GM23248 (cell line): ENCODE measurements at regions not wholly inside any gene's neighbourhood (a gene's known extent, or its start where the extent isn't known, plus 50 kb on each side); places are given as distances from the start of the nearest gene placed in this dataset.

Experiments used
- EZH2 ChIP-seq: fragments of 200-600 bp; sonication (generic); IDR thresholded peaks from 2 replicates; pipeline ENCODE4 v1.6.1; 2018; ENCODE audit warnings: antibody characterized with exemption, mild to moderate bottlenecking; ENCODE audit not compliant: insufficient read depth, poor library complexity, severe bottlenecking
- EZH2phosphoT487 ChIP-seq: fragments of 200-600 bp; sonication (generic); IDR thresholded peaks from 2 replicates; pipeline ENCODE4 v1.6.1; 2018; ENCODE audit warnings: antibody characterized with exemption, moderate library complexity, mild to moderate bottlenecking, low read depth; ENCODE audit not compliant: insufficient read depth

DNA sequence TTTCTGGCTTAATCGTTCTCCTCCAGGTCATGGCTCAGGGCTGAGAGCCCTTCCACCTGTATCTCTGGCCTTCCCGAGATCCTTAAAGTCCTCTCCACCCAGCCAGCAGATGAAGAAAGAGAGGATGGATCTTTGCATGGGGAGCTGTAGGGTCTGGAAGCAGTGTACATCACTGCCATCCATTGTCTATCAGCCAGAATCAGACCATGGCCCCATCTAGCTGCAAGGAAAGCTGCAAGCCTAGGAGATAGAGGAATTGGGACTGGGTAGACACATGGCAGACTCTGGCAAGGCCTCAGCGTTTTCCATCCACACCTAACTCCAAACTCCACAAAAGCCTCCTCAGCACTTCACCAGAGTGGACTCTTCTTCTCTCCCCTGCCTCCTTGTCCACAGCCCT is 113.8 kb upstream of the MAFB start:
- no peak for TF ChIP-seq EZH2
- no peak for TF ChIP-seq EZH2phosphoT487
